ENCODE measurements at regions not wholly inside any gene's neighbourhood (a gene's known extent, or its start where the extent isn't known, plus 50 kb on each side); places are given as distances from the start of the nearest gene placed in this dataset.

GRCh38 chr5:147036691-147037245 lies 158.2 kb upstream of the PPP2R2B start:
- TF ChIP-seq CTCF (IDR thresholded peaks at IDR 0.05; ENCODE audit: extremely low read depth in 1 of 2, insufficient read depth in 1 of 2, low read depth in 1 of 2, low read length in 2 of 2) (no peak), POLR2A (IDR thresholded peaks at IDR 0.05; ENCODE audit: low read depth, low read length) (no peak)

All from endothelial cell of umbilical vein (primary cell).